Natural killer cell (primary cell): ENCODE measurements at regions not wholly inside any gene's neighbourhood (a gene's known extent, or its start where the extent isn't known, plus 50 kb on each side); places are given as distances from the start of the nearest gene placed in this dataset.

Source experiments
- ATAC-seq, 3 donors: fragments of 150-1000 bp in 2 of 3; fragments of 200-7000 bp in 1 of 3; cut with Tn5 transposase; 1 replicate in 1 of 3; 2 replicates in 2 of 3; pipeline ENCODE4 v1.10.0; 2021; ENCODE audit warnings: mild to moderate bottlenecking in 2 of 3, moderate library complexity in 2 of 3
- DNase-seq, 2 donors: peaks; one replicate each; pipeline versions ENCODE4 v3.0.0 to v3.0.0-alpha.2; 2013 to 2021; ENCODE audit warnings: mixed read lengths in 1 of 2
- H3K27ac ChIP-seq: one replicate; pipeline ENCODE4 v1.5.1; 2013; ENCODE audit warnings: mild to moderate bottlenecking, low read length
- H3K27me3 ChIP-seq: one replicate; pipeline ENCODE4 v1.6.1; 2013; ENCODE audit warnings: low read length; ENCODE audit not compliant: control insufficient read depth, insufficient read depth
- H3K36me3 ChIP-seq: one replicate; pipeline ENCODE4 v1.6.1; 2013; ENCODE audit warnings: low read length; ENCODE audit not compliant: control insufficient read depth, insufficient read depth
- H3K4me1 ChIP-seq: one replicate; pipeline ENCODE4 v1.6.1; 2013; ENCODE audit warnings: low read length; ENCODE audit not compliant: control insufficient read depth, insufficient read depth
- H3K4me3 ChIP-seq: one replicate; pipeline ENCODE4 v1.5.1; 2013; ENCODE audit warnings: low read length
- H3K9me3 ChIP-seq: one replicate; pipeline ENCODE4 v1.6.1; 2013; ENCODE audit warnings: low read length; ENCODE audit not compliant: control insufficient read depth, insufficient read depth
- H3K27ac Mint-ChIP-seq, 2 donors: one replicate each; pipeline ENCODE4 v1.8.0; 2022; ENCODE audit warnings: mild to moderate bottlenecking in 2 of 2, mixed read lengths in 2 of 2, moderate library complexity in 1 of 2
- H3K27me3 Mint-ChIP-seq, 2 donors: one replicate each; pipeline ENCODE4 v1.8.0; 2022; ENCODE audit warnings: low read depth in 2 of 2, mixed read lengths in 2 of 2
- H3K36me3 Mint-ChIP-seq: one replicate; pipeline ENCODE4 v1.8.0; 2022; ENCODE audit warnings: mixed read lengths
- H3K4me1 Mint-ChIP-seq, 2 donors: one replicate each; pipeline ENCODE4 v1.8.0; 2022; ENCODE audit warnings: mixed read lengths in 2 of 2
- H3K4me3 Mint-ChIP-seq: one replicate; pipeline ENCODE4 v1.8.0; 2022; ENCODE audit warnings: mild to moderate bottlenecking, moderate library complexity, mixed read lengths
- H3K9me3 Mint-ChIP-seq, 2 donors: one replicate each; pipeline ENCODE4 v1.8.0; 2022; ENCODE audit warnings: mixed read lengths in 2 of 2
- WGBS: methylation state at CpG from one replicate; pipeline ENCODE4 v1.1.7; 2013; ENCODE audit warnings: missing lambda C conversion rate; ENCODE audit not compliant: insufficient coverage; 5-methylcytosine and 5-hydroxymethylcytosine counted together
- intact Hi-C: fragments of 100-400 bp; cut with micrococcal nuclease; formaldehyde crosslinking; loops from one replicate; pipeline ENCODE4 v1.14.2; 2022
- TF ChIP-seq, protein P1 (sequence below): fragments of 200-600 bp; IDR thresholded peaks from one replicate; pipeline ENCODE4 v1.8.0; 2022; ENCODE audit warnings: antibody characterized with exemption

DNA sequence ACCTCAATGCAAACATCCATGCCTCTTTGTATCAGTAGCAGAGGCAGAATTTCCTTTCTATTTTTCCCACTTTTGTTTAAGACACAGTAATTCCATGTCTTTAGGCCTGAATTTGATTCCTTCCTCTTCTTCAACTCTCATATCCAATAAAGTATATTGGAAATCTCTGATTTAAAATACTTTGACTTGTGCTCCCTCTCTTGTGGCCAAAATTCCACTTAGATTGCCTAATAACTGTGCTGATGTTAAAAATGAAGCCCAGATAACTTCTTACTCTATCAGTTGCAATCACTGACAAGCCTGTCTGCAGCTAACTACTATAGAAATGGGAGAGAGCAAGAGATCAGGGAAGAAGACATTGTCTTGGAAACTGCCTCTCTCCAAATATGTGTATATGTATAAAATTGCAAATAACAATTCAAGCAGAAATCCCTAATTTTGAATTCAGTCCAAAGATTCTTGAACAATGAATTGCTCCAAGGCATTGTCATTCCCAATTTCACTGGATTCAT is 163.5 kb upstream of the SPIN4 start:
- TF ChIP-seq, protein P1, sequence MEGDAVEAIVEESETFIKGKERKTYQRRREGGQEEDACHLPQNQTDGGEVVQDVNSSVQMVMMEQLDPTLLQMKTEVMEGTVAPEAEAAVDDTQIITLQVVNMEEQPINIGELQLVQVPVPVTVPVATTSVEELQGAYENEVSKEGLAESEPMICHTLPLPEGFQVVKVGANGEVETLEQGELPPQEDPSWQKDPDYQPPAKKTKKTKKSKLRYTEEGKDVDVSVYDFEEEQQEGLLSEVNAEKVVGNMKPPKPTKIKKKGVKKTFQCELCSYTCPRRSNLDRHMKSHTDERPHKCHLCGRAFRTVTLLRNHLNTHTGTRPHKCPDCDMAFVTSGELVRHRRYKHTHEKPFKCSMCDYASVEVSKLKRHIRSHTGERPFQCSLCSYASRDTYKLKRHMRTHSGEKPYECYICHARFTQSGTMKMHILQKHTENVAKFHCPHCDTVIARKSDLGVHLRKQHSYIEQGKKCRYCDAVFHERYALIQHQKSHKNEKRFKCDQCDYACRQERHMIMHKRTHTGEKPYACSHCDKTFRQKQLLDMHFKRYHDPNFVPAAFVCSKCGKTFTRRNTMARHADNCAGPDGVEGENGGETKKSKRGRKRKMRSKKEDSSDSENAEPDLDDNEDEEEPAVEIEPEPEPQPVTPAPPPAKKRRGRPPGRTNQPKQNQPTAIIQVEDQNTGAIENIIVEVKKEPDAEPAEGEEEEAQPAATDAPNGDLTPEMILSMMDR, result no peak
- no peaks in the 10 kb centered on the region for H3K9me3 ChIP-seq
- H3K4me3 ChIP-seq, result no peak overlapping the region
- H3K36me3 ChIP-seq, result no peaks in the 10 kb centered on the region
- H3K4me1 ChIP-seq, result peaks cover 6% of the 10 kb centered on the region
- H3K4me3 Mint-ChIP-seq, result no peak overlapping the region
- no peaks in the 10 kb centered on the region for H3K27me3 ChIP-seq
- intact Hi-C loops, result no loop called here
- no peak overlapping the region for H3K27ac ChIP-seq
- H3K9me3 Mint-ChIP-seq, result no peaks in the 10 kb centered on the region
- no peaks in the 10 kb centered on the region for H3K27me3 Mint-ChIP-seq
- no peak for ATAC-seq
- peak overlapping the region in 1 of 2 donors; percentile 27 for H3K27ac Mint-ChIP-seq
- peaks cover 13 to 17% of the 10 kb centered on the region in 2 donors for H3K4me1 Mint-ChIP-seq
- H3K36me3 Mint-ChIP-seq, result no peaks in the 10 kb centered on the region
- DNase-seq, result no peak

DNA sequence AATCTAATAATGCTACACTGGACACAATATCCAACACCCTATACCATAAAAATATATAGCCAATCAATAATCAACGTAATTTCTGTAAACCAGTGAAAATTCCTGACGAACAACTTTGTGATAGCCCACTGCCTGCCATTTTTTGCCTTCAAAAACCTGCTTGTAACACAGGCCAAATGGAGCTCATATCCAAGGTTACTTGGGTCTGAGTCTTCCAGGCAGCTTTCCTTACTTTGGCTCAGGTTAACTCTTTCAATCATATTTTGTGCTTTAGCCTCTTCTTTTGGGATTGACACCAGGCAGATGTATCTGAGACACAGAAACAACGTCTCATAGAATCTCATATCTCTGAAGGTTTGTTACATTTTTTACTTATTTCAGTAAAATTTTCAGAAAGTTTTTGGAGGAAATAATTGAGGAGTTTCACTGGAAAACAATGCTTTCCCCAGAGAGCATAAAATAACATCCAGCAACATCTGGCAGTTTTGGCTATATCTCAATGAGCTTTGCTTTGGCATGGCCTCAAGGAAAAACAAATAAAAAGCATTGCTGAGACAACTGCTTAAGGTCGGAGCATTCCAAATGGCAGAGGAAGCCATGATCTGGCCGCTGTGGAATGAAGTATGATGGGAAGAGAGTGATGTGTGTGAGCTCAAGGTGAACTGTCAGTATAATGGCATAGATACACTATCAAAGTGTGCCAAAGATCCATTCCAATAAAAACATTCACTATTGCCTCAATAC is 162.9 kb upstream of the SPIN4 start:
- Mint-ChIP-seq H3K4me1 (peaks cover 19 to 21% of the 10 kb centered on the region in 2 donors), H3K36me3 (no peaks in the 10 kb centered on the region), H3K9me3 (no peaks in the 10 kb centered on the region), H3K4me3 (no peak overlapping the region), H3K27ac (no peak overlapping the region), H3K27me3 (no peaks in the 10 kb centered on the region)
- H3K4me1 ChIP-seq, result peaks cover under 1% of the 10 kb centered on the region
- ATAC-seq (no peak), DNase-seq (no peak)
- H3K36me3 ChIP-seq, result no peaks in the 10 kb centered on the region
- no peaks in the 10 kb centered on the region for H3K27me3 ChIP-seq
- TF ChIP-seq, protein P1, result no peak
- 96% methylated on average over 5 of the region's 5 CpGs for WGBS
- intact Hi-C loops, result no loop called here
- no peak overlapping the region for H3K27ac ChIP-seq
- H3K4me3 ChIP-seq, result no peak overlapping the region
- H3K9me3 ChIP-seq, result no peaks in the 10 kb centered on the region

DNA sequence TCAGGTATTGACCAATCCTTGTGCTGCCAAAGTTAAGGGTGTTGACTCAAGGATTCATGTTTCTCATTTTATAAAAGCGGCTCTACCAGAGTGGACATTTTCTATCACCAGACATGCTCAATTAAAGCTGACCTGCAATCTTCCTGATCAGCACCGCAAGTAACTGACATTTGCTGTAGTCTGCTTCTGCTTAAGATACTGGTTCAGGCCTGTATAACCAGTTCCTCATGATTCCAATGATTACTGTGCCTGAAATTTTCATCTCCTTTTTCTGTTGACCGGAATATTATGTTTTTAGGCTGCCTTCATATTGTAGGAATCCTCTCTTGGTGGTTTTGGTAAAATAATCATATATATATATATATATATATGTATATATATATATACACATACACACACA is 160.2 kb upstream of the SPIN4 start:
- TF ChIP-seq, protein P1, result no peak
- intact Hi-C loops, result no loop called here
- no peaks in the 10 kb centered on the region for H3K36me3 Mint-ChIP-seq
- H3K27me3 Mint-ChIP-seq, result no peaks in the 10 kb centered on the region
- 100% methylated on average over 2 of the region's 3 CpGs for WGBS
- ATAC-seq (no peak), DNase-seq (no peak)
- peak overlapping the region; percentile 56 to 81 for H3K27ac Mint-ChIP-seq
- H3K9me3 Mint-ChIP-seq, result no peaks in the 10 kb centered on the region
- no peaks in the 10 kb centered on the region for H3K27me3 ChIP-seq
- no peaks in the 10 kb centered on the region for H3K36me3 ChIP-seq
- H3K4me1 ChIP-seq, result no peaks in the 10 kb centered on the region
- H3K4me3 Mint-ChIP-seq, result no peak overlapping the region
- peaks cover 20 to 24% of the 10 kb centered on the region in 2 donors for H3K4me1 Mint-ChIP-seq
- no peak overlapping the region for H3K4me3 ChIP-seq
- no peak overlapping the region for H3K27ac ChIP-seq
- no peaks in the 10 kb centered on the region for H3K9me3 ChIP-seq

DNA sequence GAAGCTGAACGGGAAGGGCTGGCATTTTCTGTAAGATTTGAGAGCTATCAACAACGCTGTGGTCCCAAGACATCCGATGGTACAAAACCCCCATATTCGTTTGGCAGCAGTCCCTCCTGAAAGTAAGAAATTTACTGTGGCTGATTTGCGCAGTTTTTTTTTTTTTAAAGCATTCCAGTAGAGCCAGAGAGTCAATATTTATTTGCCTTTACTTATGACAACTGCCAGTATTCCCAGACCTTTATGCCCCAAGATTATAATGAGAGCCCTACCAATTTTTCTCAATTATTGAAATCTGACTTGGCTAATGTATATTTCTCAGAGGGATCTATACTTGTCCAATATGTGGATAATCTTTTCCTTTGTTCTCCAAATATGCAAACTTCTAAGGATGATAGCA is 157.5 kb upstream of the SPIN4 start:
- Histone ChIP-seq H3K36me3 (no peaks in the 10 kb centered on the region), H3K27me3 (no peaks in the 10 kb centered on the region), H3K9me3 (no peaks in the 10 kb centered on the region), H3K27ac (no peak overlapping the region), H3K4me3 (no peak overlapping the region), H3K4me1 (peaks cover 6% of the 10 kb centered on the region)
- intact Hi-C loops, result no loop called here
- Mint-ChIP-seq H3K27me3 (no peaks in the 10 kb centered on the region), H3K27ac (peak overlapping the region in 1 of 2 donors; percentile 27), H3K36me3 (no peaks in the 10 kb centered on the region), H3K9me3 (no peaks in the 10 kb centered on the region), H3K4me1 (peaks cover 32 to 38% of the 10 kb centered on the region in 2 donors), H3K4me3 (no peak overlapping the region)
- no peak for ATAC-seq
- TF ChIP-seq, protein P1, result no peak
- no peak for DNase-seq
- 100% methylated on average over 5 of the region's 5 CpGs for WGBS
